Frontal cortex (tissue), 3 donors: ENCODE measurements at regions not wholly inside any gene's neighbourhood (a gene's known extent, or its start where the extent isn't known, plus 50 kb on each side); places are given as distances from the start of the nearest gene placed in this dataset.
"Not testable (repeated sequence)": the region's sequence is repeated elsewhere in the genome, so short reads cannot be mapped to it uniquely, and the experiment has no call there.

Source experiments
- DNase-seq, 2 donors: peaks; one replicate each; pipeline ENCODE4 v3.0.0; 2012; ENCODE audit warnings: low spot score in 2 of 2
- FAIRE-seq: peaks from 2 replicates; lab custom pipeline; 2012; peaks lifted over from hg19 to GRCh38; lab: Jason Lieb, UNC
- donor health status: control.
- donor health status: control.
- donor health status: control.

GRCh38 chr2:5563411-5563810 lies 128.8 kb upstream of the SOX11 start:
- no peak for FAIRE-seq
- no peak for DNase-seq

- no peak for DNase-seq
- FAIRE-seq, result no peak
These were observed 122.9 kb upstream of the SOX11 start for GRCh38 chr2:5569256-5569655.

GRCh38 chr2:5576015-5576414 lies 116.2 kb upstream of the SOX11 start:
- FAIRE-seq (peak; percentile 96), DNase-seq (no peak)

GRCh38 chr2:5587766-5588165 lies 104.4 kb upstream of the SOX11 start:
- DNase-seq (no peak), FAIRE-seq (no peak)

GRCh38 chr2:5588601-5589000 lies 103.6 kb upstream of the SOX11 start:
- FAIRE-seq, result no peak
- no peak for DNase-seq

- DNase-seq, result no peak
- no peak for FAIRE-seq
These were observed 103.0 kb upstream of the SOX11 start for GRCh38 chr2:5589183-5589582.

GRCh38 chr2:5590886-5591285 lies 101.3 kb upstream of the SOX11 start:
- FAIRE-seq (no peak), DNase-seq (no peak)

GRCh38 chr2:5592916-5593315 lies 99.3 kb upstream of the SOX11 start:
- no peak for FAIRE-seq
- DNase-seq, result no peak

- DNase-seq (no peak), FAIRE-seq (no peak)
These were observed 97.9 kb upstream of the SOX11 start for GRCh38 chr2:5594249-5594695.

- no peak for FAIRE-seq
- DNase-seq, result no peak
These were observed 95.3 kb upstream of the SOX11 start for GRCh38 chr2:5596868-5597267.

- FAIRE-seq (no peak), DNase-seq (no peak)
These were observed 94.0 kb upstream of the SOX11 start for GRCh38 chr2:5598156-5598555.

GRCh38 chr2:5609201-5609600 lies 83.0 kb upstream of the SOX11 start:
- DNase-seq (no peak), FAIRE-seq (no peak)

- FAIRE-seq, result no peak
- DNase-seq, result no peak
These were observed 79.5 kb upstream of the SOX11 start for GRCh38 chr2:5612666-5613065.

GRCh38 chr2:5616019-5616418 lies 76.2 kb upstream of the SOX11 start:
- no peak for DNase-seq

GRCh38 chr2:5617358-5617757 lies 74.8 kb upstream of the SOX11 start:
- DNase-seq, result no peak
- FAIRE-seq, result no peak

More at GRCh38 chr2:5616019-5616418, 76.2 kb upstream of the SOX11 start:
- FAIRE-seq, result no peak

- DNase-seq, result no peak
- no peak for FAIRE-seq
These were observed 74.4 kb upstream of the SOX11 start for GRCh38 chr2:5617796-5618195.

GRCh38 chr2:5618271-5618670 lies 73.9 kb upstream of the SOX11 start:
- FAIRE-seq (no peak), DNase-seq (no peak)

GRCh38 chr2:5625556-5626065 lies 66.6 kb upstream of the SOX11 start:
- DNase-seq, result not testable (repeated sequence)

GRCh38 chr2:5628484-5628883 lies 63.7 kb upstream of the SOX11 start:
- DNase-seq, FAIRE-seq: not testable (repeated sequence)

More at GRCh38 chr2:5625556-5626065, 66.6 kb upstream of the SOX11 start:
- not testable (repeated sequence) for FAIRE-seq

- DNase-seq, FAIRE-seq: not testable (repeated sequence)
These were observed 62.7 kb upstream of the SOX11 start for GRCh38 chr2:5629510-5629909.

- FAIRE-seq, DNase-seq: not testable (repeated sequence)
These were observed 55.1 kb upstream of the SOX11 start for GRCh38 chr2:5637051-5637450.
